ENCODE measurements at regions not wholly inside any gene's neighbourhood (a gene's known extent, or its start where the extent isn't known, plus 50 kb on each side); places are given as distances from the start of the nearest gene placed in this dataset.
A peak's percentile ranks its signal among the peaks of the same experiment; 100 is the strongest.
"Not testable (repeated sequence)": the region's sequence is repeated elsewhere in the genome, so short reads cannot be mapped to it uniquely, and the experiment has no call there.

DNA sequence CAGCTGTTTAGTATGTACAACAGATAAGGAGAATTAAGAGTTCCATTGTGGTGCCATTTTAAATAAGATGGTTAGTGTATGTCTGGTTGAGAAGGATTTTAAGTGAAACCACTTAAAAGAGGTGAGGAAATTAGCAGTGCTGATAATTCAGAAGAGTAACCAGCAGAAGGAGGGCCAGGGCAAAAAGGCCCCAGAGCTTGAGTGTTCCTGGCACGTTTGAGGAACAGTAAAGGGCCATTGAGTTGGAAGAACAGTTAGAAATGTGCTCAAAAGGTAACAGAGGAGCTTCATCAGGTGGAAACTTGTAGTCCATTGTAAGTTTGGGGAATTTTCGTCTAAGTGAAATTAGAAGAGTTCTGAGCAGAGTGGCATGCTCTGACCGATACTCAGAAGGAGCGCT lies 606.2 kb upstream of the ZFP42 start:
- no peak for ATAC-seq
- H3K27ac Mint-ChIP-seq: no peak overlapping the region
- H3K4me1 Mint-ChIP-seq: no peaks in the 10 kb centered on the region
- no peaks in the 10 kb centered on the region for H3K36me3 Mint-ChIP-seq
- H3K27me3 Mint-ChIP-seq: no peaks in the 10 kb centered on the region
- no peaks in the 10 kb centered on the region for H3K9me3 Mint-ChIP-seq
- H3K4me3 Mint-ChIP-seq: no peak overlapping the region

DNA sequence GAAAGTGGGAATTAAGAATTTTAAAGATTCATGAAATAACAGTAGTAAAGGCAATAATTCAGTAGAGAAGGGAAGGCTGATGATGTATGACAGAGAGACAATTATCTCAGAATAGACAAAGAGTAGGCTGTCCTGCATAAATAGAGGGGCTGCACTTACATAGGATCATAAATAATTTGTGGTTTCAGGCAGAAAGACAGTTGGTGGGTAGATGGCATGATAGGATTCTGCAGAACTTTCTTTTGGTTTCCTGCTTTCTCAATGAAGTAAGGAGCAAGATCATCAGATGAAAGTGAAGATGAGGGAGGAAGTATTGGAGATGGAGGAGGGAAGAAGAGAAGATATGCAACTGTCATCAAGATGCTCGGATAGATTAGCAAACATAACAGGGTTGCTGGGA lies 604.9 kb upstream of the ZFP42 start:
- no peak for ATAC-seq
- Mint-ChIP-seq H3K9me3 (no peaks in the 10 kb centered on the region), H3K36me3 (no peaks in the 10 kb centered on the region), H3K4me3 (no peak overlapping the region), H3K27me3 (no peaks in the 10 kb centered on the region), H3K4me1 (no peaks in the 10 kb centered on the region), H3K27ac (no peak overlapping the region)

- ATAC-seq: no peak
- no peaks in the 10 kb centered on the region for H3K9me3 Mint-ChIP-seq
- no peaks in the 10 kb centered on the region for H3K36me3 Mint-ChIP-seq
- no peak overlapping the region for H3K27ac Mint-ChIP-seq
- no peaks in the 10 kb centered on the region for H3K4me1 Mint-ChIP-seq
- no peaks in the 10 kb centered on the region for H3K27me3 Mint-ChIP-seq
- no peak overlapping the region for H3K4me3 Mint-ChIP-seq
Measured at GRCh38 chr4:187393531-187394344, 601.8 kb upstream of the ZFP42 start.

GRCh38 chr4:187396106-187396505 lies 599.5 kb upstream of the ZFP42 start:
- Mint-ChIP-seq H3K36me3 (no peaks in the 10 kb centered on the region), H3K9me3 (peaks cover 8% of the 10 kb centered on the region), H3K4me1 (no peaks in the 10 kb centered on the region), H3K27me3 (no peaks in the 10 kb centered on the region), H3K4me3 (no peak overlapping the region), H3K27ac (no peak overlapping the region)
- no peak for ATAC-seq

- H3K27ac Mint-ChIP-seq, H3K27me3 Mint-ChIP-seq, H3K4me3 Mint-ChIP-seq, H3K4me1 Mint-ChIP-seq, H3K36me3 Mint-ChIP-seq, ATAC-seq: not testable (repeated sequence)
- peaks cover 14% of the 10 kb centered on the region for H3K9me3 Mint-ChIP-seq
Measured at GRCh38 chr4:187408447-187408846, 587.1 kb upstream of the ZFP42 start.

GRCh38 chr4:187413564-187414358 lies 581.8 kb upstream of the ZFP42 start:
- ATAC-seq: no peak
- Mint-ChIP-seq H3K4me1 (no peaks in the 10 kb centered on the region), H3K4me3 (no peak overlapping the region), H3K36me3 (no peaks in the 10 kb centered on the region), H3K9me3 (no peaks in the 10 kb centered on the region), H3K27ac (no peak overlapping the region), H3K27me3 (no peaks in the 10 kb centered on the region)

DNA sequence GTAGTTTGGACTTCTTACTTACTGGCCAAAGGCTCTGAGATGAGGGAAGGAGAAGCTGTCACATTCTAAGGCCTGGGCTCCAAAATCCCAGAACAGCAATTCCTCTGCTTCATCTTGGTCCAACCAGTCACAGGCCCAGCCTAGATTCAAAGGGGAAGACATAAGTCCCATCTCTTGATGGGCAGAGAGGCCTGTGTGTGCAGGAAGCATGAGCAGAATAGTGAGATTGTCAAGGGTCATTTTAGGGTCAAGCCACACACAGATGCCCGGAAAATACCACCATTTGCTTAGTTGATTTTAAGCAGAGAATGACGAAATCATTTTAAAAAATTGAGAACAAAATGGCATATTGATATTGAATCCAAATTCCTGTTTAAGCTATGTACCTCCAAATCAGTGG lies 580.9 kb upstream of the ZFP42 start:
- Mint-ChIP-seq H3K36me3 (no peaks in the 10 kb centered on the region), H3K4me3 (no peak overlapping the region), H3K27ac (no peak overlapping the region), H3K9me3 (no peaks in the 10 kb centered on the region), H3K4me1 (no peaks in the 10 kb centered on the region), H3K27me3 (no peaks in the 10 kb centered on the region)
- ATAC-seq: no peak

DNA sequence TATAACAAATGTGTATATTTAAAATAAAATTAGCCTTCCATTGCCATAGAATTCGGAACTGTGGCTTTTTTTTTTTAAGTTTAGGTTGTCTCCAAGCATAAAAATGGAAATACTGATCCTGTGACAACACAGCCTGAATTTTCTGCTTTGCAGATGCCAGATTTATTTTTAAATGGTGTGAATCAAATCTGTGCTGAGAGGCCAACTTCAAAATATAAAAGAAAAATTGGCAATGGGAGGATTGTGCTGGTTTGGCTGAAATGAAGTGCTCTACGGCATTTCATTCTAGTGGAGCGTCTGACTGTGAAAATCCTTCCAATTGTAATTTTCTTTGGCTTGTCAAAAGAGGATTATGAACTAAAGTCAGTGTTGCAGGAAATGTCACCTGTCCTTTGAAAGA lies 580.3 kb upstream of the ZFP42 start:
- Mint-ChIP-seq H3K4me3 (no peak overlapping the region), H3K9me3 (no peaks in the 10 kb centered on the region), H3K4me1 (no peaks in the 10 kb centered on the region), H3K27me3 (no peaks in the 10 kb centered on the region), H3K36me3 (no peaks in the 10 kb centered on the region), H3K27ac (no peak overlapping the region)
- ATAC-seq: no peak

- H3K9me3 Mint-ChIP-seq: no peaks in the 10 kb centered on the region
Measured at GRCh38 chr4:187416216-187416615, 579.4 kb upstream of the ZFP42 start.

GRCh38 chr4:187417721-187418120 lies 577.9 kb upstream of the ZFP42 start:
- no peaks in the 10 kb centered on the region for H3K4me1 Mint-ChIP-seq
- no peak for ATAC-seq

More at GRCh38 chr4:187416216-187416615, 579.4 kb upstream of the ZFP42 start:
- Mint-ChIP-seq H3K27me3 (no peaks in the 10 kb centered on the region), H3K4me3 (no peak overlapping the region), H3K36me3 (no peaks in the 10 kb centered on the region), H3K4me1 (no peaks in the 10 kb centered on the region), H3K27ac (no peak overlapping the region)
- no peak for ATAC-seq

GRCh38 chr4:187422655-187423054 lies 572.9 kb upstream of the ZFP42 start:
- Mint-ChIP-seq H3K4me3 (no peak overlapping the region), H3K4me1 (no peaks in the 10 kb centered on the region), H3K27ac (no peak overlapping the region), H3K27me3 (no peaks in the 10 kb centered on the region), H3K9me3 (no peaks in the 10 kb centered on the region), H3K36me3 (no peaks in the 10 kb centered on the region)
- no peak for ATAC-seq

More at GRCh38 chr4:187417721-187418120, 577.9 kb upstream of the ZFP42 start:
- Mint-ChIP-seq H3K27me3 (no peaks in the 10 kb centered on the region), H3K36me3 (no peaks in the 10 kb centered on the region), H3K9me3 (no peaks in the 10 kb centered on the region), H3K27ac (no peak overlapping the region), H3K4me3 (no peak overlapping the region)

DNA sequence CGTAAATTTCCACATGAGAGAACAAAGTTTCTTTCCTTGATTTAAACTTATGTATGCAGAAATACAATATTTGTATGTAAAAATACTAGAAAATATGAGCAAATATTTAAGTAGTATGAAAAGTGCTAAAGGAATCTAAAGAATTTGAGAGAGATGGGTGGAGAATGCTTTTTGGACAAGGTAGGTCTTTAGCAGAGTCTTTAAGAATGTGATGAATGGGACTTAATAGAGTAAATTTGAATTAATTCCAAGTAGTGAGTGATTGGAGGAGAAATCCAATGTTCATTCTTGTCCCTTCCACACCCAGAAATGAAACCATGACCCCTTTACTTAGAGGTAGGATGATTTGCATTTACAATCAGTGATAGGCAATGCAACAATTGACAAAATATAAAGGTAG lies 570.9 kb upstream of the ZFP42 start:
- no peak for ATAC-seq
- H3K4me1 Mint-ChIP-seq: no peaks in the 10 kb centered on the region
- no peak overlapping the region for H3K27ac Mint-ChIP-seq
- H3K9me3 Mint-ChIP-seq: peaks cover 4% of the 10 kb centered on the region
- H3K36me3 Mint-ChIP-seq: no peaks in the 10 kb centered on the region
- no peaks in the 10 kb centered on the region for H3K27me3 Mint-ChIP-seq
- no peak overlapping the region for H3K4me3 Mint-ChIP-seq

DNA sequence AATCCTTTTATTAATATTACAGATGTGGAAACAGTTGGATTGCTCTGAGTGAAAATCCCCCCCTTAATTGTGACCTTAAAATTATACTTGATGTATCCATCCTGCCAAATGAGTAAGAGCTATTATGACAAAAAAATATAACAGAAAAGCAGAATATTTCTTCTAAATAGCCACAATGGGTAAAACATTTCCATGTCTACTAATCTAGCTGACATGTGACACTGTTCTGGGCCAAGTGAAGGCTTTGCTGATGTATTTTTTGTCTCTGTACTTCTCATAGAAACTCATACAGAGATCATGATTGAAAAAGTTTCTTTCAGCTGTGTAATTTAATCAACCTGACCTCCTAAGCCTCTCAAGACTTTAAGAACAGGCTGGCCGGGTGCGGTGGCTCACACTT lies 569.1 kb upstream of the ZFP42 start:
- Mint-ChIP-seq H3K4me1 (no peaks in the 10 kb centered on the region), H3K36me3 (no peaks in the 10 kb centered on the region), H3K9me3 (peaks cover 4% of the 10 kb centered on the region), H3K27ac (no peak overlapping the region), H3K4me3 (no peak overlapping the region), H3K27me3 (no peaks in the 10 kb centered on the region)
- ATAC-seq: no peak

DNA sequence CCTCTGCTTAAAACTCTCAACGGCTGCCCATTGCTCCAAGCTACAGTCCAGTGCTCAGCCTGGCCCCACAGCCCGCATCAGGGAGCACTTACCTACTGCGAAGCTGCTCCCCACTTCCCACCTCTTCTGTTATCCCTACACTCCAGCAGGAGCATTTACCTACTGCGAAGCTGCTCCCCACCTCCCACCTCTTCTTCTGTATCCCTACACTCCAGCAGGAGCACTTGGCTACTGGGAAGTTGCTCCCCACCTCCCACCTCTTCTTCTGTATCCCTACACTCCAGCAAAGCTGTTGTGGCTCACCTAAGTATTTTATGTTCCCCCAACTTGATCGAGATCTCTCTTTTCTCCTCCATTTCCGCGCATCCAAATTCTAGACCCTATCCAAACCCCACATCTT lies 563.3 kb upstream of the ZFP42 start:
- no peaks in the 10 kb centered on the region for H3K4me1 Mint-ChIP-seq
- no peak overlapping the region for H3K4me3 Mint-ChIP-seq
- no peaks in the 10 kb centered on the region for H3K27me3 Mint-ChIP-seq
- no peak overlapping the region for H3K27ac Mint-ChIP-seq
- no peaks in the 10 kb centered on the region for H3K36me3 Mint-ChIP-seq
- peak; percentile 34 for ATAC-seq
- H3K9me3 Mint-ChIP-seq: peaks cover 8% of the 10 kb centered on the region

DNA sequence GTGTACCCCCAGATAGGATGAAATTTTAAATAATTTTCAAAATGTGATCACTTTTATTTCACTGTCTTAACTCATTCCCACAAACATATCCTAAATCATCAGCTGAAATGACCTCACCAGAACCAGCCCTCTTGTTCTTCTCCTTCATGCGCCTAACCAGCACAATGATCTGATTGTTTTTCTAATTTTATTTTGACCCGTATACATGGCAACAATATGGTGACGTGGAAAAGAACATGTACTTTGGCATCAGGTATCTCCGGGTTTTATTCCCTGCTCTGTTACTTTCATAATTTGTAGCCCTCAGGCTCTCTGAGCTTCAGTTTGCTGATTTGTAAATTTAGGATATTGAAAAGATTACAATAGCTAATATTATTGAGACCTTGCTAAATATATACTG lies 562.4 kb upstream of the ZFP42 start:
- Mint-ChIP-seq H3K4me1 (no peaks in the 10 kb centered on the region), H3K36me3 (no peaks in the 10 kb centered on the region), H3K27ac (no peak overlapping the region), H3K4me3 (no peak overlapping the region), H3K27me3 (no peaks in the 10 kb centered on the region), H3K9me3 (peaks cover 6% of the 10 kb centered on the region)
- no peak for ATAC-seq

GRCh38 chr4:187436251-187436650 lies 559.3 kb upstream of the ZFP42 start:
- H3K27me3 Mint-ChIP-seq: no peaks in the 10 kb centered on the region
- no peaks in the 10 kb centered on the region for H3K4me1 Mint-ChIP-seq
- no peaks in the 10 kb centered on the region for H3K36me3 Mint-ChIP-seq
- ATAC-seq: no peak
- no peak overlapping the region for H3K4me3 Mint-ChIP-seq
- peaks cover 7% of the 10 kb centered on the region for H3K9me3 Mint-ChIP-seq
- no peak overlapping the region for H3K27ac Mint-ChIP-seq
